ENCODE measurements at regions not wholly inside any gene's neighbourhood (a gene's known extent, or its start where the extent isn't known, plus 50 kb on each side); places are given as distances from the start of the nearest gene placed in this dataset.

- Histone ChIP-seq H3K9me2 (ENCODE audit: insufficient read depth) (no peaks in the 10 kb centered on the region), H3K9me3 (ENCODE audit: low read depth) (no peaks in the 10 kb centered on the region), H2AFZ (no peak overlapping the region), H3K27ac (no peak overlapping the region), H3K36me3 (ENCODE audit: low read depth) (no peaks in the 10 kb centered on the region), H3K9ac (no peak overlapping the region), H4K20me1 (ENCODE audit: insufficient read depth) (no peaks in the 10 kb centered on the region), H3K4me1 (ENCODE audit: insufficient read depth) (no peaks in the 10 kb centered on the region), H3K27me3 (replicated peaks; ENCODE audit: insufficient read depth) (no peaks in the 10 kb centered on the region), H3F3A (ENCODE audit: insufficient read depth) (no peaks in the 10 kb centered on the region), H3K4me2 (ENCODE audit: unreplicated experiment) (no peak overlapping the region), H3K4me3 (no peak overlapping the region), H3K79me2 (ENCODE audit: insufficient read depth) (no peaks in the 10 kb centered on the region)
- WGBS, 2 experiments (ENCODE audit: low coverage in 1 of 2, low lambda C conversion rate in 2 of 2, missing lambda C conversion rate in 2 of 2) = 47 to 55% methylated on average over 1 of the region's 1 CpG
- no peak for TF ChIP-seq EZH2 (IDR thresholded peaks at IDR 0.05; ENCODE audit: insufficient read depth, poor library complexity, severe bottlenecking)
- TF ChIP-seq EZH2phosphoT487 (IDR thresholded peaks at IDR 0.05; ENCODE audit: insufficient read depth, low read depth) = no peak
- peak; percentile 9 for DNase-seq
- in situ Hi-C loops (cut with MboI) = loop anchor here (10.0 kb wide), 1 partner anchor 349 kb away; no protein-coding TSS in a partner anchor
These were observed 270.2 kb upstream of the PDE4D start for GRCh38 chr5:60163762-60164161.

GRCh38 chr5:60162441-60162840 is 268.9 kb upstream of the PDE4D start:
- Histone ChIP-seq H2AFZ (no peak overlapping the region), H3K4me1 (ENCODE audit: insufficient read depth) (no peaks in the 10 kb centered on the region), H3K27ac (no peak overlapping the region), H4K20me1 (ENCODE audit: insufficient read depth) (no peaks in the 10 kb centered on the region), H3K9me2 (ENCODE audit: insufficient read depth) (no peaks in the 10 kb centered on the region), H3K9ac (no peak overlapping the region), H3K4me2 (ENCODE audit: unreplicated experiment) (no peak overlapping the region), H3K79me2 (ENCODE audit: insufficient read depth) (no peaks in the 10 kb centered on the region), H3K27me3 (replicated peaks; ENCODE audit: insufficient read depth) (no peaks in the 10 kb centered on the region), H3K9me3 (ENCODE audit: low read depth) (no peaks in the 10 kb centered on the region), H3F3A (ENCODE audit: insufficient read depth) (no peaks in the 10 kb centered on the region), H3K36me3 (ENCODE audit: low read depth) (no peaks in the 10 kb centered on the region), H3K4me3 (no peak overlapping the region)
- in situ Hi-C loops (cut with MboI) = loop anchor here (10.0 kb wide), 1 partner anchor 348 kb away; no protein-coding TSS in a partner anchor
- WGBS, 2 experiments (ENCODE audit: low coverage in 1 of 2, low lambda C conversion rate in 2 of 2, missing lambda C conversion rate in 2 of 2) = 19 to 22% methylated on average over 1 of the region's 1 CpG
- no peak for DNase-seq
- TF ChIP-seq EZH2 (IDR thresholded peaks at IDR 0.05; ENCODE audit: insufficient read depth, poor library complexity, severe bottlenecking) (no peak), EZH2phosphoT487 (IDR thresholded peaks at IDR 0.05; ENCODE audit: insufficient read depth, low read depth) (no peak)

GRCh38 chr5:60161340-60161934 is 267.9 kb upstream of the PDE4D start:
- no peaks in the 10 kb centered on the region for H3K79me2 ChIP-seq (ENCODE audit: insufficient read depth)
- H3K9me3 ChIP-seq (ENCODE audit: low read depth) = no peaks in the 10 kb centered on the region
- no peaks in the 10 kb centered on the region for H3K36me3 ChIP-seq (ENCODE audit: low read depth)
- no peak overlapping the region for H3K9ac ChIP-seq
- H3K27me3 ChIP-seq (replicated peaks; ENCODE audit: insufficient read depth) = no peaks in the 10 kb centered on the region
- 30 to 31% methylated on average over 3 of the region's 3 CpGs for WGBS, 2 experiments (ENCODE audit: low coverage in 1 of 2, low lambda C conversion rate in 2 of 2, missing lambda C conversion rate in 2 of 2)
- DNase-seq = peak; percentile 55
- H2AFZ ChIP-seq = no peak overlapping the region
- H3K9me2 ChIP-seq (ENCODE audit: insufficient read depth) = no peaks in the 10 kb centered on the region
- H3K4me3 ChIP-seq = no peak overlapping the region
- in situ Hi-C loops (cut with MboI) = loop anchor here (10.0 kb wide), 1 partner anchor 347 kb away; no protein-coding TSS in a partner anchor
- H3K4me2 ChIP-seq (ENCODE audit: unreplicated experiment) = no peak overlapping the region
- H3F3A ChIP-seq (ENCODE audit: insufficient read depth) = no peaks in the 10 kb centered on the region
- no peak overlapping the region for H3K27ac ChIP-seq
- TF ChIP-seq EZH2phosphoT487 (IDR thresholded peaks at IDR 0.05; ENCODE audit: insufficient read depth, low read depth) = no peak
- TF ChIP-seq EZH2 (IDR thresholded peaks at IDR 0.05; ENCODE audit: insufficient read depth, poor library complexity, severe bottlenecking) = no peak
- no peaks in the 10 kb centered on the region for H3K4me1 ChIP-seq (ENCODE audit: insufficient read depth)
- no peaks in the 10 kb centered on the region for H4K20me1 ChIP-seq (ENCODE audit: insufficient read depth)

GRCh38 chr5:60149081-60149480 is 255.6 kb upstream of the PDE4D start:
- in situ Hi-C loops (cut with MboI) = no loop called here
- Histone ChIP-seq H3K79me2 (ENCODE audit: insufficient read depth) (no peaks in the 10 kb centered on the region), H3K9ac (no peak overlapping the region), H4K20me1 (ENCODE audit: insufficient read depth) (no peaks in the 10 kb centered on the region), H3K4me1 (ENCODE audit: insufficient read depth) (no peaks in the 10 kb centered on the region), H3K9me2 (ENCODE audit: insufficient read depth) (no peaks in the 10 kb centered on the region), H3K4me3 (no peak overlapping the region), H3F3A (ENCODE audit: insufficient read depth) (no peaks in the 10 kb centered on the region), H2AFZ (no peak overlapping the region), H3K9me3 (ENCODE audit: low read depth) (no peaks in the 10 kb centered on the region), H3K36me3 (ENCODE audit: low read depth) (no peaks in the 10 kb centered on the region), H3K4me2 (ENCODE audit: unreplicated experiment) (no peak overlapping the region), H3K27me3 (replicated peaks; ENCODE audit: insufficient read depth) (no peaks in the 10 kb centered on the region), H3K27ac (no peak overlapping the region)
- no peak for TF ChIP-seq EZH2 (IDR thresholded peaks at IDR 0.05; ENCODE audit: insufficient read depth, poor library complexity, severe bottlenecking)
- no peak for TF ChIP-seq EZH2phosphoT487 (IDR thresholded peaks at IDR 0.05; ENCODE audit: insufficient read depth, low read depth)
- 36 to 40% methylated on average over 3 of the region's 3 CpGs for WGBS, 2 experiments (ENCODE audit: low coverage in 1 of 2, low lambda C conversion rate in 2 of 2, missing lambda C conversion rate in 2 of 2)
- no peak for DNase-seq

Measured in GM23248 (cell line).